PC-3 (cell line): ENCODE measurements at regions not wholly inside any gene's neighbourhood (a gene's known extent, or its start where the extent isn't known, plus 50 kb on each side); places are given as distances from the start of the nearest gene placed in this dataset.

ENCODE experiments used
- ATAC-seq: fragments of 200-7000 bp; cut with Tn5 transposase; 2 replicates; pipeline ENCODE4 v1.9.1; 2020; ENCODE audit warnings: mild to moderate bottlenecking, moderate library complexity
- BruUV-seq: library from RNA; stranded (reverse); fragments of 400-500 nt; replicated peaks from 2 replicates; lab custom pipeline; 2021; lab: Mats Ljungman, UMichigan
- CTCF ChIA-PET: fragments of 300-600 bp; sonication (Branson Sonifier 250); formaldehyde crosslinking; loops from one replicate; lab custom pipeline; 2022; ENCODE audit warnings: antibody characterized with exemption; lab: Charles Lee
- POLR2A ChIA-PET: fragments of 300-600 bp; sonication (Branson Sonifier 250); formaldehyde crosslinking; loops from one replicate; lab custom pipeline; 2022; ENCODE audit warnings: antibody characterized with exemption; ENCODE audit not compliant: unreplicated experiment; lab: Charles Lee
- DNase-seq: peaks from one replicate; pipeline ENCODE4 v3.0.0-alpha.2; 2015
- H2AFZ ChIP-seq: fragments of 300-600 bp; sonication (generic); 2 replicates; pipeline ENCODE4 v1.6.0; 2016; ENCODE audit warnings: antibody characterized with exemption, low read length
- H3F3A ChIP-seq: fragments of 300-600 bp; sonication (generic); one replicate; pipeline ENCODE4 v1.6.0; 2017; ENCODE audit warnings: antibody characterized with exemption, low read length, control low read depth, mild to moderate bottlenecking; ENCODE audit not compliant: unreplicated experiment
- H3K27ac ChIP-seq: fragments of 300-600 bp; sonication (generic); 2 replicates; pipeline ENCODE4 v1.5.1; 2016; ENCODE audit warnings: mild to moderate bottlenecking, low read length
- H3K27me3 ChIP-seq: fragments of 300-600 bp; sonication (generic); 2 replicates; pipeline ENCODE4 v1.6.1; 2016; ENCODE audit warnings: low read length, mixed read lengths
- H3K36me3 ChIP-seq: fragments of 300-600 bp; sonication (generic); 2 replicates; pipeline ENCODE4 v1.6.1; 2016; ENCODE audit warnings: low read depth, mixed run types, low read length, mixed read lengths
- H3K4me1 ChIP-seq: fragments of 300-600 bp; sonication (generic); 2 replicates; pipeline ENCODE4 v1.5.1; 2016; ENCODE audit warnings: low read length; ENCODE audit not compliant: insufficient read depth
- H3K4me2 ChIP-seq: fragments of 300-600 bp; sonication (generic); 2 replicates; pipeline ENCODE4 v1.6.0; 2016; ENCODE audit warnings: low read length
- H3K4me3 ChIP-seq: fragments of 300-600 bp; sonication (generic); 2 replicates; pipeline ENCODE4 v1.5.1; 2016; ENCODE audit warnings: mild to moderate bottlenecking, low read length, mixed read lengths
- H3K79me2 ChIP-seq: fragments of 300-600 bp; sonication (generic); 2 replicates; pipeline ENCODE4 v1.6.1; 2017; ENCODE audit warnings: low read length, mixed read lengths
- H3K9ac ChIP-seq: fragments of 300-600 bp; sonication (generic); 2 replicates; pipeline ENCODE4 v1.6.0; 2016; ENCODE audit warnings: mild to moderate bottlenecking, low read length
- H3K9me2 ChIP-seq: fragments of 300-600 bp; sonication (generic); replicated peaks from 2 replicates; pipeline ENCODE4 v1.6.1; 2016; ENCODE audit warnings: mixed run types, low read length, mixed read lengths
- H3K9me3 ChIP-seq: fragments of 300-600 bp; sonication (generic); 2 replicates; pipeline ENCODE4 v1.6.1; 2016; ENCODE audit warnings: low read length, mixed read lengths
- H4K20me1 ChIP-seq: fragments of 300-600 bp; sonication (generic); 2 replicates; pipeline ENCODE4 v1.6.1; 2016; ENCODE audit warnings: low read length, mixed read lengths
- CTCF ChIP-seq: fragments of 300-600 bp; sonication (generic); conservative IDR thresholded peaks from 2 replicates; pipeline ENCODE4 v1.5.1; 2017; ENCODE audit warnings: antibody characterized with exemption, low read depth, mild to moderate bottlenecking, low read length
- EZH2 ChIP-seq: fragments of 300-600 bp; sonication (generic); IDR thresholded peaks from one replicate; pipeline ENCODE4 v1.6.1; 2017; ENCODE audit warnings: antibody characterized with exemption, mild to moderate bottlenecking, low read length; ENCODE audit not compliant: unreplicated experiment
- EZH2phosphoT487 ChIP-seq: fragments of 300-600 bp; sonication (generic); IDR thresholded peaks from 2 replicates; pipeline ENCODE4 v1.6.1; 2018; ENCODE audit warnings: mild to moderate bottlenecking, antibody characterized with exemption, low read length, borderline replicate concordance
- intact Hi-C: fragments of 100-400 bp; cut with micrococcal nuclease; formaldehyde crosslinking; loops from 2 replicates; pipeline ENCODE4 v1.9.0; 2023

GRCh38 chr7:89477991-89478390, 676.3 kb upstream of the STEAP1 start:
- DNase-seq, result no peak
- Histone ChIP-seq H3F3A (no peaks in the 10 kb centered on the region), H3K79me2 (no peaks in the 10 kb centered on the region), H3K27ac (no peak overlapping the region), H3K9me2 (no peaks in the 10 kb centered on the region), H3K9me3 (no peaks in the 10 kb centered on the region), H4K20me1 (no peaks in the 10 kb centered on the region), H3K4me2 (no peak overlapping the region), H2AFZ (no peak overlapping the region), H3K36me3 (no peaks in the 10 kb centered on the region), H3K9ac (no peak overlapping the region), H3K4me1 (no peaks in the 10 kb centered on the region), H3K4me3 (no peak overlapping the region), H3K27me3 (no peaks in the 10 kb centered on the region)
- no TSS peak for BruUV-seq
- ATAC-seq, result no peak
- TF ChIP-seq EZH2 (no peak), EZH2phosphoT487 (no peak)
- POLR2A ChIA-PET, result no interaction called here
- CTCF ChIA-PET, result no interaction called here
- intact Hi-C loops, result no loop called here

GRCh38 chr7:89495704-89496103, 658.6 kb upstream of the STEAP1 start:
- H3K9me2 ChIP-seq, result no peaks in the 10 kb centered on the region
- H3K27ac ChIP-seq, result no peak overlapping the region
- H3K79me2 ChIP-seq, result no peaks in the 10 kb centered on the region
- POLR2A ChIA-PET, result no interaction called here
- H3K4me3 ChIP-seq, result no peak overlapping the region
- no peaks in the 10 kb centered on the region for H3F3A ChIP-seq
- H3K9ac ChIP-seq, result no peak overlapping the region
- no peak for TF ChIP-seq EZH2
- no peaks in the 10 kb centered on the region for H3K4me1 ChIP-seq
- intact Hi-C loops, result no loop called here
- ATAC-seq (no peak), DNase-seq (no peak)
- no peak overlapping the region for H2AFZ ChIP-seq
- no peaks in the 10 kb centered on the region for H3K9me3 ChIP-seq
- CTCF ChIA-PET, result no interaction called here
- no peaks in the 10 kb centered on the region for H3K27me3 ChIP-seq
- H3K36me3 ChIP-seq, result no peaks in the 10 kb centered on the region
- no peaks in the 10 kb centered on the region for H4K20me1 ChIP-seq
- no TSS peak for BruUV-seq
- no peak overlapping the region for H3K4me2 ChIP-seq

GRCh38 chr7:89500084-89500483, 654.2 kb upstream of the STEAP1 start:
- H3K9ac ChIP-seq, result no peak overlapping the region
- no peaks in the 10 kb centered on the region for H3K9me2 ChIP-seq
- TF ChIP-seq EZH2 (no peak), EZH2phosphoT487 (no peak), CTCF (no peak)
- H3K9me3 ChIP-seq, result no peaks in the 10 kb centered on the region
- no peaks in the 10 kb centered on the region for H3K4me1 ChIP-seq
- H3F3A ChIP-seq, result no peaks in the 10 kb centered on the region
- ChIA-PET CTCF (no interaction called here), POLR2A (no interaction called here)
- DNase-seq (no peak), ATAC-seq (no peak)
- no peaks in the 10 kb centered on the region for H3K27me3 ChIP-seq
- intact Hi-C loops, result no loop called here
- no peak overlapping the region for H2AFZ ChIP-seq
- no peaks in the 10 kb centered on the region for H3K79me2 ChIP-seq
- BruUV-seq, result no TSS peak
- no peak overlapping the region for H3K4me2 ChIP-seq
- no peak overlapping the region for H3K4me3 ChIP-seq
- H3K27ac ChIP-seq, result no peak overlapping the region
- H4K20me1 ChIP-seq, result no peaks in the 10 kb centered on the region
- H3K36me3 ChIP-seq, result no peaks in the 10 kb centered on the region

- Histone ChIP-seq H3K4me2 (no peak overlapping the region), H3K4me3 (no peak overlapping the region), H3K4me1 (no peaks in the 10 kb centered on the region), H4K20me1 (no peaks in the 10 kb centered on the region), H3K79me2 (no peaks in the 10 kb centered on the region), H3K9me3 (no peaks in the 10 kb centered on the region), H3K27me3 (no peaks in the 10 kb centered on the region), H3K9ac (no peak overlapping the region), H2AFZ (no peak overlapping the region), H3K9me2 (no peaks in the 10 kb centered on the region), H3K36me3 (no peaks in the 10 kb centered on the region), H3K27ac (no peak overlapping the region), H3F3A (no peaks in the 10 kb centered on the region)
- intact Hi-C loops, result no loop called here
- DNase-seq, result no peak
- ATAC-seq, result no peak
- BruUV-seq, result no TSS peak
- ChIA-PET POLR2A (no interaction called here), CTCF (no interaction called here)
- no peak for TF ChIP-seq EZH2
- TF ChIP-seq CTCF, result no peak
- TF ChIP-seq EZH2phosphoT487, result no peak
Observed at GRCh38 chr7:89503281-89503680, 651.0 kb upstream of the STEAP1 start.
